GM18951 (cell line): ENCODE measurements at regions not wholly inside any gene's neighbourhood (a gene's known extent, or its start where the extent isn't known, plus 50 kb on each side); places are given as distances from the start of the nearest gene placed in this dataset.

Experiments
- POLR2A ChIP-seq: IDR thresholded peaks from 4 replicates; pipeline ENCODE4 v1.6.1; 2011; ENCODE audit warnings: mild to moderate bottlenecking; ENCODE audit not compliant: insufficient read length, insufficient read depth; ENCODE audit errors: extremely low read depth
- in situ Hi-C: fragments of 300-500 bp; cut with MboI; formaldehyde crosslinking; loops from one replicate; pipeline ENCODE4 v1.12.0; 2022; ENCODE audit warnings: low sequenced_read_pairs, mixed read lengths, inconsistent platforms; ENCODE audit not compliant: unreplicated experiment

- no peak for TF ChIP-seq POLR2A
- in situ Hi-C loops = no loop called here
These were observed 308.6 kb downstream of the PTTG2 start for GRCh38 chr4:38268837-38269236.

DNA sequence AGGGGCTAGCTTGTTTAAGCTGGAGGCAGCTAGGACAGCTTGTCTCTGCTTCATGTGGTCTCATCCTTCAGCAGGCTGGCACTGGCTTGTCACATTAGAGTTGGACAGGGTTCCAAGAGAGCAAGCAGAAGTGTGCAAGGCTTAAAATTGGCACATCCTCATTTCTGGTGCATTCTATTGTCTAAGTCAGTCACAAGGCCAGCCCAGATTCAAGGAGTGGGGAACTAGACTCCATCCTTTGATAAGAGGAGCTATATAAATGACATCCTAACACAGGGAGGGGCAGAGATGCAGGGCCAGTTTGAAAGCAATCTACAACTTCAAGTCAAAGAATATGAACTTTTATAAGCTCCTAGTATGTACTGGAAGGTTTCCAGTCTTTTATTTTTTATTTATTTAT lies 313.2 kb downstream of the PTTG2 start:
- in situ Hi-C loops = no loop called here
- TF ChIP-seq POLR2A = no peak

DNA sequence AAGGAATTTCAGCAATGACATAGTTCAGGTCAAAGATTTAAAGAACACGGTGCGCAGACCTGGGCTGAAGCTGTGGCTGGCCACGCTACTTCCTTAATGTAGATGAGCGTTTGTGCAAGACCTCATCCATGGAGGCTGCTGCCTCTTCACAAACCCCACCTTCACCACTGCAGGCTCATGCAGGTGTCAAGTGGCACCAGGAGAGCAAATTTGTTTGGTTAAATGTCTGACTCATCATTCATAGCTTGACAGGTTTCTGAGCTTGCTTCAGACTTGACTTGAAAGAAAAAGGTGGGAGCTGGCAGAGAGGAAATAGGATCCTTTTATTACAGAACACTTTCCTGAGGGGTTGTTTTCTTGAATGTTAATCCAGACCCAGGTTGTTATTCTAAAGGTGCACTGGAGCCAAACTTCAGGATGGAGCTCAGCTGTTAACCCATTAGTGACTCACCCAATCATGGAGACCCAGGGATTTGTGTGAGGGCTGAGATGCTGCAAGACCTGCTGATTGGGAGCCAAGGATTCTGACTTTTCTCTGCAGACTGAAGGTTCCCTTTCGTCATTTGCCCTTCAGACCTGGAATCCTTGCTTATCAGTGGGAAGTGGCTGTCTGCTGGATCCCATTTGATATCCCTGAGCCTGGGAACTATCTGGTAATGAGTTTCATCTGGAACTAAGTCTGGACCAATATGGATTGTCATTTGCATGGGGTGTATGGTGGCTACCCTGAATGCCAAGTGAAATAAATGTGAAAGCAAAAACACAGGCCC lies 315.3 kb downstream of the PTTG2 start:
- no peak for TF ChIP-seq POLR2A
- in situ Hi-C loops = no loop called here

- no peak for TF ChIP-seq POLR2A
- in situ Hi-C loops = no loop called here
These were observed 318.1 kb downstream of the PTTG2 start for GRCh38 chr4:38278255-38278654.

- in situ Hi-C loops = no loop called here
- TF ChIP-seq POLR2A = no peak
These were observed 318.9 kb downstream of the PTTG2 start for GRCh38 chr4:38279077-38279476.

GRCh38 chr4:38279650-38280322 lies 319.6 kb downstream of the PTTG2 start:
- no peak for TF ChIP-seq POLR2A
- in situ Hi-C loops = no loop called here

GRCh38 chr4:38280323-38280706 lies 320.1 kb downstream of the PTTG2 start:
- in situ Hi-C loops = no loop called here
- TF ChIP-seq POLR2A = no peak

- in situ Hi-C loops = no loop called here
- TF ChIP-seq POLR2A = no peak
These were observed 321.3 kb downstream of the PTTG2 start for GRCh38 chr4:38281371-38282071.

- in situ Hi-C loops = no loop called here
- TF ChIP-seq POLR2A = no peak
These were observed 323.5 kb downstream of the PTTG2 start for GRCh38 chr4:38283724-38284123.

GRCh38 chr4:38284294-38285030 lies 324.3 kb downstream of the PTTG2 start:
- TF ChIP-seq POLR2A = no peak
- in situ Hi-C loops = no loop called here

- in situ Hi-C loops = no loop called here
- no peak for TF ChIP-seq POLR2A
These were observed 327.1 kb downstream of the PTTG2 start for GRCh38 chr4:38287101-38287851.

GRCh38 chr4:38289553-38289952 lies 329.4 kb downstream of the PTTG2 start:
- in situ Hi-C loops = no loop called here
- no peak for TF ChIP-seq POLR2A

- no peak for TF ChIP-seq POLR2A
- in situ Hi-C loops = no loop called here
These were observed 330.2 kb downstream of the PTTG2 start for GRCh38 chr4:38290366-38290765.

GRCh38 chr4:38290914-38291313 lies 330.7 kb downstream of the PTTG2 start:
- no peak for TF ChIP-seq POLR2A

More at GRCh38 chr4:38290914-38291313, 330.7 kb downstream of the PTTG2 start:
- in situ Hi-C loops = no loop called here
